GM19467 (cell line): ENCODE measurements at regions not wholly inside any gene's neighbourhood (a gene's known extent, or its start where the extent isn't known, plus 50 kb on each side); places are given as distances from the start of the nearest gene placed in this dataset.

Source experiments
- ATAC-seq: cut with Tn5 transposase; IDR thresholded peaks from one replicate; pipeline ENCODE4 v1.9.1; 2021; ENCODE audit warnings: mild to moderate bottlenecking, moderate library complexity; ENCODE audit not compliant: unreplicated experiment

GRCh38 chr7:97466071-97466470 lies 265.8 kb upstream of the TAC1 start:
- no peak for ATAC-seq

- no peak for ATAC-seq
These were observed 264.7 kb upstream of the TAC1 start for GRCh38 chr7:97466999-97467740.

GRCh38 chr7:97468493-97468892 lies 263.4 kb upstream of the TAC1 start:
- ATAC-seq: no peak

- ATAC-seq: no peak
These were observed 261.2 kb upstream of the TAC1 start for GRCh38 chr7:97470726-97471125.

- ATAC-seq: no peak
These were observed 260.4 kb upstream of the TAC1 start for GRCh38 chr7:97471491-97471890.

- ATAC-seq: no peak
These were observed 252.1 kb upstream of the TAC1 start for GRCh38 chr7:97479740-97480290.

GRCh38 chr7:97480772-97481390 lies 251.0 kb upstream of the TAC1 start:
- ATAC-seq: no peak

- ATAC-seq: no peak
These were observed 236.4 kb upstream of the TAC1 start for GRCh38 chr7:97495487-97495886.

- peak; percentile 58 for ATAC-seq
These were observed 232.7 kb upstream of the TAC1 start for GRCh38 chr7:97499204-97499603.

- ATAC-seq: no peak
These were observed 228.4 kb upstream of the TAC1 start for GRCh38 chr7:97503367-97504094.

- ATAC-seq: no peak
These were observed 225.2 kb upstream of the TAC1 start for GRCh38 chr7:97506728-97507127.

- no peak for ATAC-seq
These were observed 219.3 kb upstream of the TAC1 start for GRCh38 chr7:97512441-97513207.

- no peak for ATAC-seq
These were observed 218.6 kb upstream of the TAC1 start for GRCh38 chr7:97513326-97513725.

GRCh38 chr7:97541188-97541587 lies 190.7 kb upstream of the TAC1 start:
- ATAC-seq: no peak

- no peak for ATAC-seq
These were observed 175.9 kb upstream of the TAC1 start for GRCh38 chr7:97555857-97556421.

GRCh38 chr7:97565665-97566064 lies 166.2 kb upstream of the TAC1 start:
- no peak for ATAC-seq

GRCh38 chr7:97573065-97573464 lies 158.8 kb upstream of the TAC1 start:
- ATAC-seq: no peak

- ATAC-seq: no peak
These were observed 155.8 kb upstream of the TAC1 start for GRCh38 chr7:97576043-97576442.

- ATAC-seq: no peak
These were observed 153.7 kb upstream of the TAC1 start for GRCh38 chr7:97578225-97578624.

GRCh38 chr7:97580205-97580604 lies 151.7 kb upstream of the TAC1 start:
- ATAC-seq: no peak

GRCh38 chr7:97595439-97595838 lies 136.4 kb upstream of the TAC1 start:
- ATAC-seq: no peak
